Stomach smooth muscle (tissue), 2 donors: ENCODE measurements at regions not wholly inside any gene's neighbourhood (a gene's known extent, or its start where the extent isn't known, plus 50 kb on each side); places are given as distances from the start of the nearest gene placed in this dataset.

Experiments used
- H3K27ac ChIP-seq: one replicate; pipeline ENCODE4 v1.7.0; 2013; ENCODE audit warnings: mild to moderate bottlenecking, low read length, inconsistent platforms
- H3K27me3 ChIP-seq, 2 donors: one replicate each; pipeline ENCODE4 v1.7.0; 2013; ENCODE audit warnings: low read length in 2 of 2; ENCODE audit not compliant: insufficient read depth in 2 of 2, control insufficient read depth in 1 of 2
- H3K36me3 ChIP-seq, 2 donors: one replicate each; pipeline ENCODE4 v1.7.0; 2013; ENCODE audit warnings: low read length in 2 of 2; ENCODE audit not compliant: control insufficient read depth in 2 of 2, insufficient read depth in 2 of 2
- H3K4me1 ChIP-seq: one replicate; pipeline ENCODE4 v1.7.0; 2013; ENCODE audit warnings: low read length; ENCODE audit not compliant: control insufficient read depth, insufficient read depth
- H3K4me3 ChIP-seq, 2 donors: one replicate each; pipeline ENCODE4 v1.7.0; 2013; ENCODE audit warnings: low read length in 2 of 2
- H3K9ac ChIP-seq, 2 donors: one replicate each; pipeline ENCODE4 v1.7.0; 2013; ENCODE audit warnings: low read length in 2 of 2, mild to moderate bottlenecking in 1 of 2
- H3K9me3 ChIP-seq, 2 donors: one replicate each; pipeline ENCODE4 v1.7.0; 2013; ENCODE audit warnings: low read length in 2 of 2; ENCODE audit not compliant: control insufficient read depth in 2 of 2
- donor health status: healthy.
- donor health status: Pancreatic carcinoma.

- H3K27ac ChIP-seq = no peak overlapping the region
- H3K9ac ChIP-seq = no peak overlapping the region
- H3K27me3 ChIP-seq = no peaks in the 10 kb centered on the region
These were observed 155.3 kb upstream of the KLF4 start for GRCh38 chr9:107644733-107645463.

GRCh38 chr9:107639426-107639825, 149.9 kb upstream of the KLF4 start:
- Histone ChIP-seq H3K9ac (no peak overlapping the region), H3K36me3 (no peaks in the 10 kb centered on the region), H3K27me3 (no peaks in the 10 kb centered on the region), H3K27ac (peak overlapping the region; percentile 97), H3K9me3 (no peaks in the 10 kb centered on the region), H3K4me1 (peaks cover 11% of the 10 kb centered on the region), H3K4me3 (no peak overlapping the region)

More at GRCh38 chr9:107644733-107645463, 155.3 kb upstream of the KLF4 start:
- no peak overlapping the region for H3K4me3 ChIP-seq
- H3K9me3 ChIP-seq = no peaks in the 10 kb centered on the region
- no peaks in the 10 kb centered on the region for H3K4me1 ChIP-seq
- no peaks in the 10 kb centered on the region for H3K36me3 ChIP-seq

- H3K27ac ChIP-seq = peak overlapping the region; percentile 97
- peaks cover 11% of the 10 kb centered on the region for H3K4me1 ChIP-seq
- peak overlapping the region; percentile 77 to 91 for H3K9ac ChIP-seq
- peak overlapping the region; percentile 27 to 75 for H3K4me3 ChIP-seq
- H3K27me3 ChIP-seq = no peaks in the 10 kb centered on the region
- H3K9me3 ChIP-seq = no peaks in the 10 kb centered on the region
- H3K36me3 ChIP-seq = no peaks in the 10 kb centered on the region
These were observed 149.1 kb upstream of the KLF4 start for GRCh38 chr9:107638521-107639310.

- peak overlapping the region; percentile 97 for H3K27ac ChIP-seq
- peak overlapping the region; percentile 58 to 75 for H3K4me3 ChIP-seq
- H3K4me1 ChIP-seq = peaks cover 11% of the 10 kb centered on the region
- H3K27me3 ChIP-seq = no peaks in the 10 kb centered on the region
- H3K9me3 ChIP-seq = no peaks in the 10 kb centered on the region
- H3K9ac ChIP-seq = peak overlapping the region; percentile 77 to 91
- H3K36me3 ChIP-seq = no peaks in the 10 kb centered on the region
These were observed 148.2 kb upstream of the KLF4 start for GRCh38 chr9:107637421-107638420.

- Histone ChIP-seq H3K9ac (peak overlapping the region; percentile 77 to 86), H3K4me3 (peak overlapping the region; percentile 15 to 75), H3K27me3 (no peaks in the 10 kb centered on the region), H3K36me3 (no peaks in the 10 kb centered on the region), H3K4me1 (peaks cover 13% of the 10 kb centered on the region), H3K9me3 (no peaks in the 10 kb centered on the region), H3K27ac (peak overlapping the region; percentile 97)
These were observed 147.2 kb upstream of the KLF4 start for GRCh38 chr9:107636571-107637381.

- H3K27me3 ChIP-seq = no peaks in the 10 kb centered on the region
- H3K4me1 ChIP-seq = peaks cover 13% of the 10 kb centered on the region
These were observed 146.2 kb upstream of the KLF4 start for GRCh38 chr9:107635803-107636174.

GRCh38 chr9:107635101-107635802, 145.7 kb upstream of the KLF4 start:
- no peak overlapping the region for H3K9ac ChIP-seq
- peaks cover 13% of the 10 kb centered on the region for H3K4me1 ChIP-seq
- no peak overlapping the region for H3K27ac ChIP-seq
- H3K36me3 ChIP-seq = no peaks in the 10 kb centered on the region
- H3K27me3 ChIP-seq = no peaks in the 10 kb centered on the region
- no peaks in the 10 kb centered on the region for H3K9me3 ChIP-seq
- H3K4me3 ChIP-seq = no peak overlapping the region

More at GRCh38 chr9:107635803-107636174, 146.2 kb upstream of the KLF4 start:
- no peak overlapping the region for H3K4me3 ChIP-seq
- no peak overlapping the region for H3K9ac ChIP-seq
- H3K36me3 ChIP-seq = no peaks in the 10 kb centered on the region
- no peak overlapping the region for H3K27ac ChIP-seq
- no peaks in the 10 kb centered on the region for H3K9me3 ChIP-seq

- peaks cover 8% of the 10 kb centered on the region for H3K4me1 ChIP-seq
- H3K27ac ChIP-seq = no peak overlapping the region
- no peaks in the 10 kb centered on the region for H3K36me3 ChIP-seq
- H3K9ac ChIP-seq = no peak overlapping the region
- H3K27me3 ChIP-seq = no peaks in the 10 kb centered on the region
- H3K9me3 ChIP-seq = no peaks in the 10 kb centered on the region
- H3K4me3 ChIP-seq = no peak overlapping the region
These were observed 143.8 kb upstream of the KLF4 start for GRCh38 chr9:107633406-107633805.

GRCh38 chr9:107632661-107633060, 143.1 kb upstream of the KLF4 start:
- Histone ChIP-seq H3K4me3 (no peak overlapping the region), H3K4me1 (peaks cover 8% of the 10 kb centered on the region), H3K36me3 (no peaks in the 10 kb centered on the region), H3K9me3 (no peaks in the 10 kb centered on the region), H3K27me3 (no peaks in the 10 kb centered on the region), H3K27ac (no peak overlapping the region), H3K9ac (no peak overlapping the region)
